Cardiac muscle cell (in vitro differentiated cells and primary cell): ENCODE measurements at regions not wholly inside any gene's neighbourhood (a gene's known extent, or its start where the extent isn't known, plus 50 kb on each side); places are given as distances from the start of the nearest gene placed in this dataset.

Experiments
- DNase-seq, 2 donors: peaks; one replicate each; pipeline versions ENCODE4 v3.0.0 to v3.0.0-alpha.2; 2010 to 2017; ENCODE audit warnings: low read depth in 1 of 2, low spot score in 1 of 2
- H3K27ac ChIP-seq: fragments of 200-600 bp; sonication (generic); 2 replicates; pipeline ENCODE4 v1.5.1; 2016
- H3K27me3 ChIP-seq: fragments of 200-600 bp; sonication (generic); 2 replicates; pipeline ENCODE4 v1.6.0; 2016; ENCODE audit warnings: control low read depth
- H3K36me3 ChIP-seq: fragments of 200-600 bp; sonication (generic); 2 replicates; pipeline ENCODE4 v1.5.1; 2016; ENCODE audit warnings: control low read depth
- H3K4me1 ChIP-seq: fragments of 200-600 bp; sonication (generic); 2 replicates; pipeline ENCODE4 v1.8.1; 2017; ENCODE audit warnings: low read depth, mild to moderate bottlenecking, mixed run types
- H3K4me3 ChIP-seq: fragments of 200-600 bp; sonication (generic); 2 replicates; pipeline ENCODE4 v1.5.1; 2016; ENCODE audit warnings: mild to moderate bottlenecking
- H3K9me3 ChIP-seq: fragments of 200-600 bp; sonication (generic); 2 replicates; pipeline ENCODE4 v1.5.1; 2017; ENCODE audit warnings: low read depth, mild to moderate bottlenecking, control low read depth
- TF ChIP-seq, protein P1 (sequence below): IDR thresholded peaks from 2 replicates; pipeline ENCODE4 v1.5.1; 2012; ENCODE audit warnings: low read depth, mild to moderate bottlenecking, low read length

DNA sequence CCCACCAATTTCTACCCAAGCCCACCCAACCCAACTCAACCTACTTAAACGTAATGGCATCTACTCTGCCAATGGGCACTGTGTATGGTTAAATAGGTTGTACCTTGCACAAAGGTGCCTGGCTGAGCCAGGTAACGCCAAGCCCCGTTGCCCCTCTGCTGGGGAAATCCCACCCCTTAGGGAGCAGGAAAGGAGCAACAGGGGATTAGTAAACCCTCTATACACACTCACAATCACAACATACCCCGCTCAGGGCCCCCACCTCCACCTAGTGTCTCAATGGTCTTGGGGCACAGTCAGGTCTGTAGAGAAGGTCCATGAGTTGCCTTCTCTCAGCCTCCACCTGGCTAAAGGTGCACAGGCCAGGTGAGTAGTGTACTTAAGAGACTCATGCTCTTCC is 74.3 kb upstream of the PCBD1 start:
- DNase-seq: no peak
- Histone ChIP-seq H3K4me3 (no peak overlapping the region), H3K27ac (no peak overlapping the region), H3K9me3 (no peaks in the 10 kb centered on the region), H3K4me1 (peaks cover under 1% of the 10 kb centered on the region), H3K27me3 (no peaks in the 10 kb centered on the region), H3K36me3 (no peaks in the 10 kb centered on the region)
- TF ChIP-seq, protein P1, sequence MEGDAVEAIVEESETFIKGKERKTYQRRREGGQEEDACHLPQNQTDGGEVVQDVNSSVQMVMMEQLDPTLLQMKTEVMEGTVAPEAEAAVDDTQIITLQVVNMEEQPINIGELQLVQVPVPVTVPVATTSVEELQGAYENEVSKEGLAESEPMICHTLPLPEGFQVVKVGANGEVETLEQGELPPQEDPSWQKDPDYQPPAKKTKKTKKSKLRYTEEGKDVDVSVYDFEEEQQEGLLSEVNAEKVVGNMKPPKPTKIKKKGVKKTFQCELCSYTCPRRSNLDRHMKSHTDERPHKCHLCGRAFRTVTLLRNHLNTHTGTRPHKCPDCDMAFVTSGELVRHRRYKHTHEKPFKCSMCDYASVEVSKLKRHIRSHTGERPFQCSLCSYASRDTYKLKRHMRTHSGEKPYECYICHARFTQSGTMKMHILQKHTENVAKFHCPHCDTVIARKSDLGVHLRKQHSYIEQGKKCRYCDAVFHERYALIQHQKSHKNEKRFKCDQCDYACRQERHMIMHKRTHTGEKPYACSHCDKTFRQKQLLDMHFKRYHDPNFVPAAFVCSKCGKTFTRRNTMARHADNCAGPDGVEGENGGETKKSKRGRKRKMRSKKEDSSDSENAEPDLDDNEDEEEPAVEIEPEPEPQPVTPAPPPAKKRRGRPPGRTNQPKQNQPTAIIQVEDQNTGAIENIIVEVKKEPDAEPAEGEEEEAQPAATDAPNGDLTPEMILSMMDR: no peak

- no peaks in the 10 kb centered on the region for H3K36me3 ChIP-seq
- no peaks in the 10 kb centered on the region for H3K27me3 ChIP-seq
- DNase-seq: no peak
- H3K4me1 ChIP-seq: peaks cover 4% of the 10 kb centered on the region
- no peak overlapping the region for H3K27ac ChIP-seq
- no peak overlapping the region for H3K4me3 ChIP-seq
- TF ChIP-seq, protein P1: no peak
- H3K9me3 ChIP-seq: no peaks in the 10 kb centered on the region
These were observed 74.9 kb upstream of the PCBD1 start for GRCh38 chr10:70963271-70963670.

GRCh38 chr10:70964245-70964644 is 75.9 kb upstream of the PCBD1 start:
- Histone ChIP-seq H3K27me3 (no peaks in the 10 kb centered on the region), H3K4me1 (peaks cover 4% of the 10 kb centered on the region), H3K9me3 (no peaks in the 10 kb centered on the region), H3K36me3 (no peaks in the 10 kb centered on the region), H3K27ac (no peak overlapping the region), H3K4me3 (no peak overlapping the region)
- TF ChIP-seq, protein P1: no peak
- no peak for DNase-seq

DNA sequence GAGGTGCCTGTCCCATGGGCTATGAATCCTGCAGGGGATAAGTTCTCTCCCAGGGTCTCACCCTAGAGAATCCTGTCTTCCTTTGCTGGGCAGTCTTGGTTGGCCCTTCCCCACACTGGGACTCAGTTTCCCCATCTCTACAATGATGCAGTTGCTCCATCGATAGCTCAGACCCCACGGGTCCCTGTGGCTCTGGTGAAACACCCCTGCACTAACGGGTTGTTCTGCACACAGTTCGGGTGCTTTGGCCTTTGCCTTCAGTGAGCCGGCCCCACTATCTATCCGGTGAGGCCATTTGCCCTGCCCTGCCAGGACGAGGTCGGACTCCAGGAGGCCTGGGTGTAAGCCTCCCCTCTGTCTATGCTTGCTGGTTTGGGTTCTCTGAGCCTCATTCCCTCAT is 76.5 kb upstream of the PCBD1 start:
- DNase-seq: no peak
- Histone ChIP-seq H3K36me3 (no peaks in the 10 kb centered on the region), H3K9me3 (no peaks in the 10 kb centered on the region), H3K27me3 (no peaks in the 10 kb centered on the region), H3K27ac (no peak overlapping the region), H3K4me3 (no peak overlapping the region), H3K4me1 (peaks cover 4% of the 10 kb centered on the region)
- TF ChIP-seq, protein P1: no peak

DNA sequence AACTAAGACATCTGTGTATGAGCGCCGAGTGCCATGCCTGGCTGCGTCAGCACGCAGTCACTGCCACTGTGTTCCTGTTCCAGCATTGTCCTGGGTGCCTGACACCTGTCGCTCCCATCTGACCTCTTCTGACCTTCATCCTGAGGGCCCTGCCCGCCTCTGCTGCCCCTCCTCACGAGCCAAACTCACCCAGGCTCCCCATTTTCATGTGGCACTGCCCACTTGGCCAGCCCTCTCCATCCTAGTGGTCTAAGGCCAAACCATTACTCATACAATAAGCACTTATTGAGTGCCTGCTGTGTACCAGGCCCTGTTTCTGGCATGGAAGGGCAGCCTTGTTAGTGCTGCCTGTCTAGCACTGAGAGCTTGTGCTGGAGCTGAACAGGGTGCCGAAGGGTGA is 77.2 kb upstream of the PCBD1 start:
- H3K27ac ChIP-seq: no peak overlapping the region
- H3K27me3 ChIP-seq: no peaks in the 10 kb centered on the region
- H3K36me3 ChIP-seq: no peaks in the 10 kb centered on the region
- DNase-seq: no peak
- H3K4me1 ChIP-seq: peaks cover 4% of the 10 kb centered on the region
- TF ChIP-seq, protein P1: no peak
- no peak overlapping the region for H3K4me3 ChIP-seq
- no peaks in the 10 kb centered on the region for H3K9me3 ChIP-seq
